Fibroblast of peridontal ligament (primary cell): ENCODE measurements at regions not wholly inside any gene's neighbourhood (a gene's known extent, or its start where the extent isn't known, plus 50 kb on each side); places are given as distances from the start of the nearest gene placed in this dataset.
"Not testable (repeated sequence)": the region's sequence is repeated elsewhere in the genome, so short reads cannot be mapped to it uniquely, and the experiment has no call there.

ENCODE experiments used
- DNase-seq: peaks from one replicate; pipeline ENCODE4 v3.0.0-alpha.2; 2010; ENCODE audit errors: extremely low read depth

GRCh38 chr2:21194147-21194546 is 70.4 kb downstream of the TDRD15 start:
- DNase-seq, result no peak

DNA sequence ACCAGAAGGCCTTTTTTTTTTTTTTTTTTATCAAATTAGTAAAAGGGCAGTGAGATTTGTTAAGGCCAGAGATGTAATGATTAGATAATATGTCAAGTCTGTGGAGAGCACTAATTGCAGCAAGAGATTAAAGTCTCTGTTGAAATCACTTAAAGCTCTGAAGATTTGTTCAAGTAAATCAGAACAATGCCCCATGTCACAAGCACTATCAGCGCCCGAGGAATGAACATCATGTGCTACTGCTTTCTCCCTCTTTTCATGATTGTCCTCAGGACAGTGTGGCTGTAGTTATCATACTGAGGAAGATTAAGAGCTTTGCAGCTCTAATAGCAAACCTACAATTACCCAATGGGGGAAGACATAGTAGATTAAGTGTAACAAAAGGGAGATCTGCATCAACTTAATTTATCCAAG is 71.1 kb downstream of the TDRD15 start:
- DNase-seq, result no peak

- no peak for DNase-seq
Observed at GRCh38 chr2:21195326-21195725, 71.6 kb downstream of the TDRD15 start.

GRCh38 chr2:21198637-21199036 is 74.9 kb downstream of the TDRD15 start:
- no peak for DNase-seq

DNA sequence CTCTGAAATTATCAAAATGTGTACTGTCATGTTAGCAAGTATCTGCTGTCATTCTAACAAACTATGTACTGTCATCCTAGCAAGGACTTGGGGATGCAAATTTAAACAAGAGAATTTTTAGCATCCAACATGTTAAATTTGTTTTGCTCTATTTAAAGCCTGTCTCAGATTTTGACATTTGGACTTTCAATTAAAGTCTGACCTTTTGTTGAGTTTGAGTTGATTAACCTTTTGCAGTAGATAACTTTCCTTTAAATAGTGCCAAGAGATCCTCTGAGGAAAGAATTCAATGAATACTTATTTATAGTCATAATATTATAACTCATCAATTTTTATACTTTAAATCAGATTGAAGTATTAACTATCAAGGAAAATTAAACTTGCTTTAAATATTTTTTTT is 80.2 kb downstream of the TDRD15 start:
- DNase-seq, result no peak

DNA sequence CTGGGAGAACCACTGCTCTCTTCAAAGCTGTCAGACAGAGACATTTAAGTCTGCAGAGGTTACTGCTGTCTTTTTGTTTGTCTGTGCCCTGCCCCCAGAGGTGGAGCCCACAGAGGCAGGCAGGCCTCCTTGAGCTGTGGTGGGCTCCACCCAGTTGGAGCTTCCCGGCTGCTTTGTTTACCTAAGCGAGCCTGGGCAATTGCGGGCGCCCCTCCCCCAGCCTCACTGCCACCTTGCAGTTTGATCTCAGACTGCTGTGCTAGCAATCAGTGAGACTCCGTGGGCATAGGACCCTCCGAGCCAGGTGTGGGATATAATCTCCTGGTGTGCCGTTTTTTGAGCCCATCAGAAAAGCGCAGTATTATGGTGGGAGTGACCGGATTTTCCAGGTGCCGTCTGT is 90.3 kb downstream of the TDRD15 start:
- not testable (repeated sequence) for DNase-seq

DNA sequence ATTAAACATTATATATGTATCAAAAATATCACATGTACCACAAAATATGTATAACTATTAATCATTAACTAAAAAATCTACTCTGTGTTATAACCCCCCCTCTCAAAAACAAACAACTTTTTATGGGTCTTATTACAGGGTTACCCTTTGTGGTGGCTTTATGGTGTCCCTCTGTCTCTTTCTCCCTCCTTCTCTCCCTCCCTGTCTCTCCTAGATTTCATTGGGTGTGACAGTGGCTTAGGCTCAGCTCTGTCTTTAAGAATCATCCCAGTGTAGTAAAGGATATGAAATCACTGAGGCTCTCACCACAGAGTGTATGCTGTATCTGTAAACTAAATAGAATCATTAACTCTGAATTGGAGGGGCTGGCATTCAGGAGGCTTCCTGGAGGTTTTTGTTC is 93.7 kb downstream of the TDRD15 start:
- DNase-seq, result no peak

DNA sequence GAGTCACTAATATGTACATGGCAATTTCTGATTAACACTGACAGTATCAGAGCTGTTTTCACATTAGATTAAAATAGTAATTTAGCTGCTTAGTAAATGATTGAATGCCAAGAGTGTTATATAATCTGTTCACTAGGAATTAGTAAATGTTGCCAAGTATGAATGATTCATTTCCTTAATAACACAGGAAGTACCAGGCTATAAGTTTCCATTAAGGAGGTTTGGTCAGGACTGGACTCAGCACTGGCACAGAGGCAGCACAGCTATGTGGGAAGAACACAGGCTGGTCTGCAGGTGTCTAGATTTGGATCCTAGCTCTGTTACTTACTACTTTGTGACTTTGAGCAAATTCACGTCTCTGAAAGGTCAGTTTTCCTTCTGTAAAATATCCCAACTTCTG is 97.2 kb downstream of the TDRD15 start:
- no peak for DNase-seq

GRCh38 chr2:21223618-21224017 is 99.8 kb downstream of the TDRD15 start:
- no peak for DNase-seq

- DNase-seq, result no peak
Observed at GRCh38 chr2:21228041-21228895, 104.5 kb downstream of the TDRD15 start.

GRCh38 chr2:21229302-21229701 is 105.5 kb downstream of the TDRD15 start:
- no peak for DNase-seq

DNA sequence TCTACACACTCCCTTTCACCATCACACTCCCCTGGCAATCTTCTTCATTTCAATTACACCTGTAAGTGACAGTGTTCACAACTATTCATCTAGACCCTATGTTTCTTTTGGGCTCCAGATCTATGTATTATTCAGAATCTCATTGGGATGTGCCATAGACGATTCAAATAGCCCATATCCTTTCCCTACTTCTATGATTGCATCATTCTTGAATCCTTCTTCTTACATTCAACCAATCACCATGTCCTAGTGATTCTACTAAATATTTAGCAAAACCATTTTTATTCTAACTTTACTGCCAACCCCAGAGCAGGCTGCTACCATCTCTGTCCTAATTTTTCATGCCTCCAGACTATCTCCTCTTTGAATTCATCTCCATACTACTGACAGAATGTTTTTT is 106.4 kb downstream of the TDRD15 start:
- DNase-seq, result no peak

- no peak for DNase-seq
Observed at GRCh38 chr2:21231985-21232384, 108.2 kb downstream of the TDRD15 start.

DNA sequence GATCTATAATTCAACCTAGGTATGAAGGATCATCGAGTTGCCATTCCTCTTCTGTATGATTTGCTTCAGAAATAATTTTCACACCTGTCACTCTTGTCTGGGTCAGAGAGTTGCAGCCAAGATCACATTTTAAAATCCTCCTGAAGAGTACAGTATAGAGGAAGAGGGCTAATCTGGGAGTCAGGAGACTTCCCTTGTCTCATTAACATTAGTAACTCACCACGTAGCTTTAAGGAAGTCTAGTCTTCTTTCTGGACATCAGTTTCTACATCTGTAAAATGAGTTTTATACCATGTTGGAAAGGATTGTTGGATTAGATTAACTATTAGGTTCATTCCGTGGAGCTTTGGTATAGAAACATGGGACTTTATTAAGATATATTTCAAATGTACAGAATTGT is 109.4 kb downstream of the TDRD15 start:
- DNase-seq, result no peak

DNA sequence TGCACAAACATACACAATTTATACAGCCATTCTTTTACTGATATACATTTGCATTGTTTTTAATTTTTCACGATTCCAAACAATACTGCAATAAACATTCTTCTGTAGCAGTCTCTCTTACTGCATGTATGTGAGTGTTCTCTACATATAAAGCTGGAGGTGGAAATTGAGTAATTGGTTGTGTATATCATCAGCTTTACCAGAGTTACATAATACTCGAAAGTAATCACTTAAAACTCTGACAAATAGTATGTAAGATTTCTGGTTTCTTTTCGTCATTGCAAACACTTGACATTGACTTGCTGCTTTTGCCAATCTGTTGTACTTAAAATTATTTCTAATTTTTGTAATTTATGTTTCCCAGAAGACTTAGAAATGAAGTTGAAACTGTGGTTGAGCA is 110.2 kb downstream of the TDRD15 start:
- no peak for DNase-seq

DNA sequence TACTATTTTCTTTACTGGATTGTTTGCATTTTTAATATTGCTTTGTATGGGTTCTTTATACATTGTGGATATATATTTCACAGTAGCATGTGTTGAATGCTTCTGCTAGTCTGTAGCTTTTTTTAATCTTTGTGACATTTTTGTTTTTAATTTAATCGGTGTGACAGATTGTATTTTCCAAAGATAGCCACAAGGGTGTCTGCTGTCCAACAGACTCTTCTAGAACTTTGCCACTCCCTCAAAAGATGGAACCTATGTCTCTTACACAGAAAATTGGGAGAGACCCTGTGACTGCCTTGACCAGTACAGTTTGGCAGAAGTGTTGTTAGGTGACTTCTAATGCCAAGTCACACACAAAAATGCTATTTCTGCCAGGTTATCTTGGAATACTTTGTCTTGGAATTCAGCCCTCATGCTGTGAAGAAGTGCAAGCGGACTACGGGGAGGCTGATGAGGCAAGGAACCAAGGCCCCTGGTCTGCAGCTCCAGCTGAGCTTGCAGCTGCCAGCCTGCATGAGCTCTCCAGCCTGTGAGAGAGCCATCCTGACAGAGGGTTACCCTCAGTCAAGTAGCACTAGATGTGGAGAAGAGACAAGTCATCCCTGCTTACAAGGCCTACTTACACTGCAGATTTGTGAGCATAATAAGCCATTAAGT is 110.8 kb downstream of the TDRD15 start:
- DNase-seq, result no peak

GRCh38 chr2:21239749-21240148 is 116.0 kb downstream of the TDRD15 start:
- DNase-seq, result not testable (repeated sequence)

- DNase-seq, result no peak
Observed at GRCh38 chr2:21244161-21244560, 120.4 kb downstream of the TDRD15 start.

- DNase-seq, result no peak
Observed at GRCh38 chr2:21245565-21245964, 121.8 kb downstream of the TDRD15 start.

GRCh38 chr2:21249367-21249766 is 125.6 kb downstream of the TDRD15 start:
- no peak for DNase-seq

DNA sequence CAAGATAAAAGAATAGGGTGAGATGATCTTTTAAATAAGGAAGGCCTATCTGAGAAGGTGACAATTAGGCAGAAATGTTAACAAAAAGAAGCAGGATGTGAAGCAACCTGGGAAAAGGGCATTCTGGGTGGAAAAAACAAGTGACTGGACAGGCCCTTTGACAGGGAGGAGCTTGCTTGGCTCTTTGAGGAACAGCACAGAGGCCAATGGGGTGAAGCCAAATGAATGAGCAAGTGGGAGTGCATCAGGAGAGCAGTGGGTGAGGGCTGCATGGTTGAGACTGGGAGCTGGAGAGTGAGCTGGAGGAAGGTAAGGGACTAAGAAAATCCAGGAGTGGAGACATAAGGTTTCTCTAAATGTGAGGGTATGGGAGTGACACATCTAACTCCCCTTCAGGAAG is 126.9 kb downstream of the TDRD15 start:
- no peak for DNase-seq

GRCh38 chr2:21251216-21251980 is 127.6 kb downstream of the TDRD15 start:
- DNase-seq, result no peak
